ENCODE measurements at regions not wholly inside any gene's neighbourhood (a gene's known extent, or its start where the extent isn't known, plus 50 kb on each side); places are given as distances from the start of the nearest gene placed in this dataset.

- TF ChIP-seq, protein P1, sequence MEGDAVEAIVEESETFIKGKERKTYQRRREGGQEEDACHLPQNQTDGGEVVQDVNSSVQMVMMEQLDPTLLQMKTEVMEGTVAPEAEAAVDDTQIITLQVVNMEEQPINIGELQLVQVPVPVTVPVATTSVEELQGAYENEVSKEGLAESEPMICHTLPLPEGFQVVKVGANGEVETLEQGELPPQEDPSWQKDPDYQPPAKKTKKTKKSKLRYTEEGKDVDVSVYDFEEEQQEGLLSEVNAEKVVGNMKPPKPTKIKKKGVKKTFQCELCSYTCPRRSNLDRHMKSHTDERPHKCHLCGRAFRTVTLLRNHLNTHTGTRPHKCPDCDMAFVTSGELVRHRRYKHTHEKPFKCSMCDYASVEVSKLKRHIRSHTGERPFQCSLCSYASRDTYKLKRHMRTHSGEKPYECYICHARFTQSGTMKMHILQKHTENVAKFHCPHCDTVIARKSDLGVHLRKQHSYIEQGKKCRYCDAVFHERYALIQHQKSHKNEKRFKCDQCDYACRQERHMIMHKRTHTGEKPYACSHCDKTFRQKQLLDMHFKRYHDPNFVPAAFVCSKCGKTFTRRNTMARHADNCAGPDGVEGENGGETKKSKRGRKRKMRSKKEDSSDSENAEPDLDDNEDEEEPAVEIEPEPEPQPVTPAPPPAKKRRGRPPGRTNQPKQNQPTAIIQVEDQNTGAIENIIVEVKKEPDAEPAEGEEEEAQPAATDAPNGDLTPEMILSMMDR (IDR thresholded peaks at IDR 0.05): no peak
Measured at GRCh38 chr16:51876601-51876875, 670.4 kb downstream of the TOX3 start.

GRCh38 chr16:51875834-51876600 is 670.9 kb downstream of the TOX3 start:
- no peak overlapping the region for H3K27ac Mint-ChIP-seq
- TF ChIP-seq, protein P1 (IDR thresholded peaks at IDR 0.05): no peak

More at GRCh38 chr16:51876601-51876875, 670.4 kb downstream of the TOX3 start:
- Mint-ChIP-seq H3K27ac (no peak overlapping the region), H3K4me1 (ENCODE audit: low read depth) (no peaks in the 10 kb centered on the region), H3K4me3 (no peak overlapping the region), H3K36me3 (ENCODE audit: low read depth) (no peaks in the 10 kb centered on the region), H3K27me3 (no peaks in the 10 kb centered on the region), H3K9me3 (peaks cover 12% of the 10 kb centered on the region)
- ChIA-PET CTCF (no interaction called here), POLR2A (no interaction called here)
- Histone ChIP-seq H3K27me3 (ENCODE audit: control insufficient read depth in 1 of 2, insufficient read depth in 2 of 2, low read length in 2 of 2) (no peaks in the 10 kb centered on the region), H3K36me3 (ENCODE audit: insufficient read depth, low read length) (no peaks in the 10 kb centered on the region), H3K9me3 (ENCODE audit: control insufficient read depth in 1 of 2, insufficient read depth in 1 of 2, low read length in 2 of 2) (peaks cover 0 to 7% of the 10 kb centered on the region in 2 experiments), H3K4me3 (ENCODE audit: low read length) (no peak overlapping the region), H3K27ac (ENCODE audit: low read depth in 1 of 2, low read length in 2 of 2) (no peak overlapping the region), H3K4me1 (ENCODE audit: insufficient read depth, low read length) (no peaks in the 10 kb centered on the region)
- intact Hi-C loops (cut with DNase I, micrococcal nuclease): no loop called here
- DNase-seq: no peak
- ATAC-seq (ENCODE audit: poor library complexity): no peak

DNA sequence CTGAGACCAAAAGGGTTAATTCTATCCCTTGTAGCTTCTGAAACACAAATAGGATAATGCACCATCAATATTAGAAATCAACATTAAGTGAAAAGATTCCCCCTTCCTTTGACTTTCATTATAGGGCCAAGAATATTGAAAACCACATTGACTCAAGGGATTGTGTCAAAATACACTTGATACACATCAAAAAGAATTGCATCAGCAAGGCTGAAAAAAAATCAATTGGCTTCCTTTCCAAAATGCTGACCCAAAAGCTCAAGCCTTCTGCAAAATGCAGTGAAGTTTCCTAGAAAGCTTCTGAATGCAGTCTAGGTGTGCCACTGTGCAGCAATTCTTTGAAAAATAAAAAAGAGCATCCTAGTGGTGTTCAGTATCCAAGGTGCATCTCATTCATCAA is 674.4 kb downstream of the TOX3 start:
- H3K27me3 ChIP-seq (ENCODE audit: control insufficient read depth in 1 of 2, insufficient read depth in 2 of 2, low read length in 2 of 2): peaks cover 0 to 2% of the 10 kb centered on the region in 2 experiments
- H3K4me3 ChIP-seq (ENCODE audit: low read length): no peak overlapping the region
- no peak overlapping the region for H3K27ac ChIP-seq (ENCODE audit: low read depth in 1 of 2, low read length in 2 of 2)
- Mint-ChIP-seq H3K36me3 (ENCODE audit: low read depth) (no peaks in the 10 kb centered on the region), H3K27ac (no peak overlapping the region), H3K9me3 (peaks cover 4% of the 10 kb centered on the region), H3K4me3 (no peak overlapping the region), H3K27me3 (no peaks in the 10 kb centered on the region), H3K4me1 (ENCODE audit: low read depth) (no peaks in the 10 kb centered on the region)
- intact Hi-C loops (cut with DNase I, micrococcal nuclease): no loop called here
- DNase-seq: no peak
- ChIA-PET CTCF (no interaction called here), POLR2A (no interaction called here)
- ATAC-seq (ENCODE audit: poor library complexity): no peak
- H3K9me3 ChIP-seq (ENCODE audit: control insufficient read depth in 1 of 2, insufficient read depth in 1 of 2, low read length in 2 of 2): peaks cover 0 to 10% of the 10 kb centered on the region in 2 experiments
- TF ChIP-seq, protein P1 (IDR thresholded peaks at IDR 0.05): no peak
- no peaks in the 10 kb centered on the region for H3K36me3 ChIP-seq (ENCODE audit: insufficient read depth, low read length)
- H3K4me1 ChIP-seq (ENCODE audit: insufficient read depth, low read length): no peaks in the 10 kb centered on the region

More at GRCh38 chr16:51875834-51876600, 670.9 kb downstream of the TOX3 start:
- no peaks in the 10 kb centered on the region for H3K27me3 Mint-ChIP-seq
- ChIA-PET POLR2A (no interaction called here), CTCF (no interaction called here)
- peaks cover 10% of the 10 kb centered on the region for H3K9me3 Mint-ChIP-seq
- no peaks in the 10 kb centered on the region for H3K4me1 Mint-ChIP-seq (ENCODE audit: low read depth)
- H3K27ac ChIP-seq (ENCODE audit: low read depth in 1 of 2, low read length in 2 of 2): no peak overlapping the region
- no peak for DNase-seq
- intact Hi-C loops (cut with DNase I, micrococcal nuclease): no loop called here
- no peak overlapping the region for H3K4me3 Mint-ChIP-seq
- H3K4me3 ChIP-seq (ENCODE audit: low read length): no peak overlapping the region
- no peak for ATAC-seq (ENCODE audit: poor library complexity)
- H3K36me3 Mint-ChIP-seq (ENCODE audit: low read depth): no peaks in the 10 kb centered on the region
- H3K36me3 ChIP-seq (ENCODE audit: insufficient read depth, low read length): no peaks in the 10 kb centered on the region
- no peaks in the 10 kb centered on the region for H3K27me3 ChIP-seq (ENCODE audit: control insufficient read depth in 1 of 2, insufficient read depth in 2 of 2, low read length in 2 of 2)
- peaks cover 0 to 7% of the 10 kb centered on the region in 2 experiments for H3K9me3 ChIP-seq (ENCODE audit: control insufficient read depth in 1 of 2, insufficient read depth in 1 of 2, low read length in 2 of 2)
- no peaks in the 10 kb centered on the region for H3K4me1 ChIP-seq (ENCODE audit: insufficient read depth, low read length)
